BLaER1 treated with 17β-estradiol and CSF1 and Interleukin-3, amounts not matched to agents 10 nM and 100 nM (cell line): ENCODE measurements at regions not wholly inside any gene's neighbourhood (a gene's known extent, or its start where the extent isn't known, plus 50 kb on each side); places are given as distances from the start of the nearest gene placed in this dataset.
A peak's percentile ranks its signal among the peaks of the same experiment; 100 is the strongest.

Experiments
- H3K27ac ChIP-seq, 11 experiments: shearing (Covaris generic); formaldehyde crosslinking; 2 replicates each; pipeline ENCODE4 v1.8.1; 2022
- H3K27me3 ChIP-seq, 11 experiments: shearing (Covaris generic); formaldehyde crosslinking; 2 replicates each; pipeline ENCODE4 v1.8.1; 2022
- H3K36me3 ChIP-seq, 11 experiments: shearing (Covaris generic); formaldehyde crosslinking; 2 replicates each; pipeline ENCODE4 v1.8.1; 2022
- H3K4me1 ChIP-seq, 10 experiments: shearing (Covaris generic); formaldehyde crosslinking; 2 replicates each; pipeline ENCODE4 v1.8.1; 2022
- H3K4me2 ChIP-seq, 11 experiments: shearing (Covaris generic); formaldehyde crosslinking; 2 replicates each; pipeline ENCODE4 v1.8.1; 2022
- H3K4me3 ChIP-seq, 10 experiments: shearing (Covaris generic); formaldehyde crosslinking; 2 replicates each; pipeline ENCODE4 v1.8.1; 2022
- H3K9ac ChIP-seq, 11 experiments: shearing (Covaris generic); formaldehyde crosslinking; 2 replicates each; pipeline ENCODE4 v1.8.1; 2022
- H3K9me3 ChIP-seq, 11 experiments: shearing (Covaris generic); formaldehyde crosslinking; replicated peaks in 1 of 11; 2 replicates each; pipeline ENCODE4 v1.8.1; 2022
- H4K20me1 ChIP-seq, 11 experiments: shearing (Covaris generic); formaldehyde crosslinking; 2 replicates each; pipeline ENCODE4 v1.8.1; 2022
- Cebpa-rat ChIP-seq, 11 experiments: shearing (Covaris generic); IDR thresholded peaks; 2 replicates each; pipeline ENCODE4 v1.8.1; 2022

DNA sequence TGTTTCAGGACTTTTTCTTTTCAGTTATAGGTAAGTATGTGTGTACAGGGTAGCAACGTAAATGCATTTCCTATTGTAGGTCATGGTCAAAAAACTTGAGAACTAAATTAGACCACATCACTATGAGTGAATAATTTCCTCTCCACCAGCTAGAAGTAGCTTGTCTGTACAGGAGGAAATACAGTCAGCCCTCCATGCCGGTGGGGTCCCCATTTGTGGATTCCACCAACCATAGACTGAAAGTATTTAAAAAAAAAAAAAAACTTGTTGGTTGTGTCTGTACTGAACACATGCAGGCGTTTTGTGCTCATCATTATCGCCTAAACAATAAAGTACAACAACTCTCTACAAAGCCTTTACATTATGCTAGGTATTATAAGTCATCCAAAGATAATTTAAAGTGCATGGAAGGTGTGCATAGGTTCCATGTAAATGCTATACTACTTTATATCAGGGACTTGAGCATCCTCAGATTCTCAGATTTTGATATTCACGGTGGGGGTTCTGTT lies 94.2 kb upstream of the NDUFV2 start:
- H3K9me3 ChIP-seq, result peaks cover 6 to 24% (median 15%) of the 10 kb centered on the region in 11 experiments; a peak in 20 of 22 replicates
- no peak overlapping the region for H3K4me3 ChIP-seq
- H3K27me3 ChIP-seq, result no peaks in the 10 kb centered on the region
- H3K9ac ChIP-seq, result no peak overlapping the region
- no peak overlapping the region for H3K27ac ChIP-seq
- no peaks in the 10 kb centered on the region for H3K36me3 ChIP-seq
- TF ChIP-seq Cebpa-rat (IDR thresholded peaks at IDR 0.05), result no peak
- H4K20me1 ChIP-seq, result no peaks in the 10 kb centered on the region
- H3K4me1 ChIP-seq, result no peaks in the 10 kb centered on the region
- no peak overlapping the region for H3K4me2 ChIP-seq

DNA sequence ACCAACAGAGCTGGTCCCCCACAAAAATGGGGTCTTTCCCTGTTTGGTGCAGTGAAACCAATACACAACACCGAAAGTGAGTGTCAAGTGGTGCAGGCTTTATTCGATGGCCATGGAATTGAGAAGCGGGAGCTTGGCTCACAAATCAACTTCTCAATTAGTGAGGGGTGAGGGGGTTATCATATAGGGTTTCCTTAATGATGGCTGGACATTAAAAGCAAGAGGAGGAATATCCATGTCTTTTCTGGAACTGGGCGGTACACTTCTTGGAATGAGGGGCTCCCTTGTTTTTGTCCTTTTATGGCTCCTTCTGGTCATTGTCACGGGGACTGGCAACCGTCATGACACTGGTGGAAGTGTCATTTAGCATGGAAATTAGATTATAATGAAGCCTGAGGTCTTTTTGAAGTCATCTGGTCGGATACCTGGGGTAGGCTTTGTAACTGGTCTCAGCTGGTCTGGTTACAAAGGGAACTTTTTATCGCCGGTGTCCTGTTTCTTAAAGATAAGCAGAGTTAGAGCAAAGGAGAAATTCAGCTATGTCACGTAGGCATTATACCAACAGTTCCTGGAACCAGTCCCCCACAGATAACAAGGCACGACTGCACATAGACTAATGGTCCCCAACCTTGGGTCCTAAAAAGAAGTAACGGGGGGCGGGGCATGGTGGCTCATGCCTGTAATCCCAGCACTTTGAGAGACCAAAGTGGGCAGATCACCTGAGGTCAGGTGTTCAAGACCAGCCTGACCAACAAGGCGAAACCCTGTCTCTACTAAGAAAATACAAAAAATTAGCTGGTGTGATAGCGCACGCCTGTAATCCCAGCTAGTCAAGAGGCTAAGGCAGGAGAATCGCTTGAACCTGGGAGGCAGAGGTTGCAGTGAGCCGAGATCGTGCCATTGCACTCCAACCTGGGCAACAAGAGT lies 93.5 kb upstream of the NDUFV2 start:
- no peak overlapping the region for H3K4me2 ChIP-seq
- no peak for TF ChIP-seq Cebpa-rat (IDR thresholded peaks at IDR 0.05)
- H3K4me3 ChIP-seq, result no peak overlapping the region
- no peaks in the 10 kb centered on the region for H3K27me3 ChIP-seq
- H3K9me3 ChIP-seq, result peaks cover 0 to 17% (median 8%) of the 10 kb centered on the region in 11 experiments; a peak in 15 of 22 replicates
- no peaks in the 10 kb centered on the region for H3K36me3 ChIP-seq
- no peak overlapping the region for H3K9ac ChIP-seq
- H3K4me1 ChIP-seq, result no peaks in the 10 kb centered on the region
- H3K27ac ChIP-seq, result no peak overlapping the region
- H4K20me1 ChIP-seq, result no peaks in the 10 kb centered on the region

DNA sequence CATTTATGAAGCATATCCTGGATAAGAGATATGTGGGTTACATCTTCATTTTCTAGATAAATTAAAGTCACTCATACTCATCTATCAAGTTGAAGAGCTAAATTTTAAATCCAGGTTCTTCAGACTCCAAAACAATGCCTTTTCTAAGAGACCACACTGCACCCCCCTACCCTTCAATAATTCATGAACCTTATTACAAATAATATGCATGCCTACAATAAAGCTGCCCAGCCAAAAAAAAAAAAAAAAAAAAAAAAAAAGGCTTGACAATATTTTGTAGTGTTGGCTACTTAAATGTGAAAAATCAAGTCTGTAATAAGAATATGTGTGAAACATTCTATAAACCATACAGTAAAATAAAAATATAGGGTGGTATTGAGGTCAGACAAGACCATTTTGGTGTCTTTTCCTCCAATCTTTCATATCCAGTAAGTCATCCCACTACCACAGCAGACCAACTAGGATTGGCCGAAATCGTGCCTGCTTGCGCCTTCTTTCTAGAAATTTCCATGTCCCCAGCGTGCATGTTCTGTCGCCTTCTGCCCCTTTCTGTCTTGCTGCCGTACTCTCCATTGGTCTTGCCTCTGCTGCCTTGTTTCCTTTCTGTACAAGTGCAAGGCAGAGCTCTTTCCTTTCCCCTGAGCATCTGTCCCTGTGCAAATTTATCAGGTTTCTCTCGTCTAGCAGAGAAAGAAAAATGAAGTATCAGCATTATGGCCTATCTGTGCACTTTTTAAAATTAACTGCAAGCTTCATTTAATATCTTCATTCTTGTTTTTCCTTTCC lies 92.6 kb upstream of the NDUFV2 start:
- Histone ChIP-seq H3K4me3 (no peak overlapping the region), H4K20me1 (no peaks in the 10 kb centered on the region), H3K27me3 (no peaks in the 10 kb centered on the region), H3K4me1 (no peaks in the 10 kb centered on the region), H3K36me3 (no peaks in the 10 kb centered on the region), H3K4me2 (no peak overlapping the region), H3K9me3 (peaks cover 0 to 8% (median 0%) of the 10 kb centered on the region in 11 experiments; a peak in 6 of 22 replicates), H3K27ac (no peak overlapping the region), H3K9ac (no peak overlapping the region)
- no peak for TF ChIP-seq Cebpa-rat (IDR thresholded peaks at IDR 0.05)

DNA sequence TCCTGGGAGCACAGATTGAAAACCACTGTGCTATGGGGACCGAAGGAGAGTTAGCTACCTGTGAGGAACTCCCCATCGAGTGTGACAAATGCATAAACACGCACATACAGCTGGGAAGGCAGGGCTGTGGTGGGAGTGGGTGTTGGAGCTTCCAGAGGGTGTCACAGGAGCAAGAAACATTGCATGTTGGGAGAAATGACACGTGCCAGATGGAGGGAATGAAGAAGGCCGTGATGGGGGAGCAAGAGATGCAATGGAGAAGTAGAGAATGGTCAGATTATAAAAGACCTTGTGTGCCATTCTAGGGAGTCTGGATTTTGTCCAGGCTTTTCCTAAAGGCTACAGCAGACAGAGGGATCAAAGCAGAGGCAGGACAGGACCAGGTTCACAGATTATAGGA lies 91.1 kb upstream of the NDUFV2 start:
- H3K36me3 ChIP-seq, result no peaks in the 10 kb centered on the region
- no peaks in the 10 kb centered on the region for H3K27me3 ChIP-seq
- peaks cover 2 to 5% (median 3%) of the 10 kb centered on the region in 10 experiments for H3K4me1 ChIP-seq
- H3K9ac ChIP-seq, result no peak overlapping the region
- no peak for TF ChIP-seq Cebpa-rat (IDR thresholded peaks at IDR 0.05)
- no peaks in the 10 kb centered on the region; a peak in 1 of 22 replicates for H3K9me3 ChIP-seq
- no peaks in the 10 kb centered on the region for H4K20me1 ChIP-seq
- H3K4me3 ChIP-seq, result no peak overlapping the region
- H3K4me2 ChIP-seq, result no peak overlapping the region
- no peak overlapping the region for H3K27ac ChIP-seq

DNA sequence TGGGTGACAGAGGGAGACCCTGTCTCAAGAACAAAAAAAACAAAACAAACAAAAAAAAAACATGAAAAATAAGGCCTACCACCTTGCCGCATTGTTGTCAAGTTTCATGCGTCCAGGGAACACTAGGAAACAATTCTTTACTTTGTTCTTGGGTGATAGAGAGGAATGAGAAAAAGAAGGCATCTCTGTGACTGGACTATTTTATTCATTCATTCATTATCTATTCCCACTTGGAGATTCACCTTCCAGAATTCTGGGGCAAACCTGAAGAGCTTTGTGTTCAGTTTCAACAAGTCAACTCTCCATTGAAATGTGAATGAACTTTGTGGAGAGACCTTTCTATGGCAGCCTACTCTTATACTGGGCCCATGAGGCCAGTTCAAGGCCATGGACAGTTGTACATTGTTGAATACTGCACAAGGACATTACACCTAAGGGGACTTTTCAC lies 88.5 kb upstream of the NDUFV2 start:
- Histone ChIP-seq H4K20me1 (no peaks in the 10 kb centered on the region), H3K9me3 (peaks cover 0 to 4% (median 0%) of the 10 kb centered on the region in 11 experiments; a peak in 2 of 22 replicates), H3K27me3 (no peaks in the 10 kb centered on the region), H3K4me2 (no peak overlapping the region), H3K4me3 (no peak overlapping the region), H3K4me1 (peaks cover 22 to 26% (median 25%) of the 10 kb centered on the region in 10 experiments), H3K27ac (no peak overlapping the region), H3K9ac (no peak overlapping the region), H3K36me3 (no peaks in the 10 kb centered on the region)
- no peak for TF ChIP-seq Cebpa-rat (IDR thresholded peaks at IDR 0.05)

DNA sequence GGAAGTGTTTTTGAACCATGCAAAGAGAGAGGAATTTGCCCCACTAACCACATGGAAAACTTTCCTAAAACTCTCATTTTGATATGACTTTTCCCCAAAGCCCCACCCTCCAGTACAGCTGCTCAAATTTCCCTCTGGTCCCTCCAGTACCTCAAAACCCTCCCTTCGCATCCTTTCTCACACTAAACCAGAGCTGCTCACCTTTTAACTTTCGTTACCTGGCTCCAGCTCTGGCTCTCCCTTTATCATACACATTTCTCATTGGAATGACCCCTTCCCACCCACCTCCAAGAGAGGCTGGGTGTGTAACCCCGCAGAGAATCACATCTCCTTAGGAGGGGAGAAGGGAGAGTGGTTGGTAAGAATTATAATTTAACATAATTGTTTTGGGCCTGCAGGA lies 86.8 kb upstream of the NDUFV2 start:
- Histone ChIP-seq H3K36me3 (no peaks in the 10 kb centered on the region), H4K20me1 (no peaks in the 10 kb centered on the region), H3K4me2 (no peak overlapping the region), H3K4me1 (peaks cover 22 to 26% (median 25%) of the 10 kb centered on the region in 10 experiments), H3K9me3 (peaks cover 0 to 7% (median 0%) of the 10 kb centered on the region in 11 experiments; a peak in 2 of 22 replicates), H3K4me3 (no peak overlapping the region), H3K9ac (no peak overlapping the region), H3K27ac (no peak overlapping the region), H3K27me3 (no peaks in the 10 kb centered on the region)
- TF ChIP-seq Cebpa-rat (IDR thresholded peaks at IDR 0.05), result no peak

DNA sequence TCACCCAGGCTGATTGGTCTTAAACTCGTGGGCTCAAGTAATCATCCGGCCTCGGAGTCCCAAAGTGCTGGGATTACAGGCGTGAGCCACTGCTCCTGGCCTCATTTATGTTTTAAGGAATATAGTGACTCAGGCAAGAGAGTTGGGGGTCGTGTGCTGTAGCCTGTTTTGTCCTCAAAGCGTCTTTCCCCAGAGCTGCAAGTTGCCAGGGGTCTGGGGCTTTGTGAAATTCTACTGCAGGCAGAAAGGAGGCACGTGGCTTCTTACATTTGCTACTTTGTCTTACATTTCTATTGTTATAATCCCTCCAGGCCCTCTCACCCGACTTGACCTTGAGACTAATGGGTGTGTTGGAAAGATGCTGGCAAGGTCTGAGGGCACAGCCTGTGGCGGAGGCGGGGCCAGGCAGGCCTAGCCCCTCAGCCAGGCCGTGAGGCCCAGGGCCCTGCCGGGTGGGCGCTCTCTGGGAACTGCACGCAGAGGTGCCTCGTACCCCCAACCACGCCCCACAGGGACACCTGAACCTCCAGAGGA lies 85.8 kb upstream of the NDUFV2 start:
- H4K20me1 ChIP-seq, result no peaks in the 10 kb centered on the region
- peak overlapping the region; percentile 38 to 78 (median 68) for H3K9ac ChIP-seq
- no peak for TF ChIP-seq Cebpa-rat (IDR thresholded peaks at IDR 0.05)
- H3K4me2 ChIP-seq, result peak overlapping the region; percentile 77 to 96 (median 85)
- H3K9me3 ChIP-seq, result peaks cover 0 to 7% (median 0%) of the 10 kb centered on the region in 11 experiments; a peak in 2 of 22 replicates
- H3K36me3 ChIP-seq, result no peaks in the 10 kb centered on the region
- H3K4me3 ChIP-seq, result peak overlapping the region; percentile 26 to 66 (median 48); a peak in 18 of 20 replicates
- H3K4me1 ChIP-seq, result peaks cover 22 to 26% (median 25%) of the 10 kb centered on the region in 10 experiments
- H3K27ac ChIP-seq, result peak overlapping the region; percentile 43 to 82 (median 74); a peak in 20 of 22 replicates
- H3K27me3 ChIP-seq, result no peaks in the 10 kb centered on the region

DNA sequence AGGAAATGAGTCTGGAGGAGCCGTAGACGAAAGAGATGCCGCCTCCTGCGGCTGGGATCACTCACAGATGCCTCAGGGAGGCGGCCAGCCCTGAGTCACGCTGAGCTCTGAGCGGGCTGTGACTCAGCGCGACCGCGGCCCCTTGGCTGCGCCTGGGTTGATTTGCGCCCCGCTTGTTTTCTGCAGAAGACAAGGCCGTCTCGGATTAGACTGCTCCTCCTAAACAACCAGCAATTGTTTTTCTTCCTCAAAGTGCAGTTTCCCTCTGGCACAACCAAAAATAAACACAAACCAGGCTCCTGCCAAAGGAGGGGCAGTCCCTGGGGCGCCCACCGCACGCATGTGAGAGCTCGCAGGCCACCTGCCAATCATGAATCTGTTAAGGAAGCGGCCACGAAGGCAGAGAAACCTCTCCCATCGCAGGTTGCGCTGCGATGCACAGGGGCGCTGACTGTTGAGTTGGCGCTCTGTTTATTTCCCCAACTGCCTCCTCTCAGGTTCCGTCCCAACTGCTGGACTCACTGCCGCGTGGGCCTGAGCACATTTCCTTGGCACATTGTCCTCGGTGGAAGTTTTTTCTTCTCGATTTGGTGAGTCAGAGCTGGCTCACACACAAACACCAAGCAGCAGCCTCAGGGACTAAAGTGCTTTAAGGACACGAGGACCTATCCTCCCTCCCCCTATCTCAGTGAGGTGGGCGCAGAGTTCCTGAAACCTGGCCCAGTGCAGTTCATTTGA lies 85.2 kb upstream of the NDUFV2 start:
- peaks cover 22 to 26% (median 25%) of the 10 kb centered on the region in 10 experiments for H3K4me1 ChIP-seq
- H3K4me3 ChIP-seq, result peak overlapping the region; percentile 26 to 66 (median 48)
- no peaks in the 10 kb centered on the region for H4K20me1 ChIP-seq
- no peak for TF ChIP-seq Cebpa-rat (IDR thresholded peaks at IDR 0.05)
- peak overlapping the region; percentile 43 to 82 (median 74); a peak in 21 of 22 replicates for H3K27ac ChIP-seq
- no peaks in the 10 kb centered on the region for H3K27me3 ChIP-seq
- H3K36me3 ChIP-seq, result no peaks in the 10 kb centered on the region
- H3K9me3 ChIP-seq, result peaks cover 0 to 7% (median 0%) of the 10 kb centered on the region in 11 experiments; a peak in 2 of 22 replicates
- peak overlapping the region; percentile 38 to 78 (median 68) for H3K9ac ChIP-seq
- H3K4me2 ChIP-seq, result peak overlapping the region; percentile 77 to 96 (median 85)
